MM.1S (cell line): ENCODE measurements at regions not wholly inside any gene's neighbourhood (a gene's known extent, or its start where the extent isn't known, plus 50 kb on each side); places are given as distances from the start of the nearest gene placed in this dataset.

Experiments used
- CTCF ChIP-seq: fragments of 300-600 bp; sonication (generic); IDR thresholded peaks from 2 replicates; pipeline ENCODE4 v1.5.1; 2016; ENCODE audit warnings: antibody characterized with exemption, low read length, mixed read lengths
- EZH2phosphoT487 ChIP-seq: fragments of 300-600 bp; sonication (generic); IDR thresholded peaks from 2 replicates; pipeline ENCODE4 v1.6.1; 2018; ENCODE audit warnings: antibody characterized with exemption, low read length

- TF ChIP-seq EZH2phosphoT487 (no peak), CTCF (no peak)
Observed at GRCh38 chr3:139248593-139249255, 95.1 kb upstream of the MRPS22 start.
